Activated CD4-positive, alpha-beta T cell treated with anti-CD3 and anti-CD28 coated beads for 36 hours (primary cell): ENCODE measurements at regions not wholly inside any gene's neighbourhood (a gene's known extent, or its start where the extent isn't known, plus 50 kb on each side); places are given as distances from the start of the nearest gene placed in this dataset.

ENCODE experiments used
- ATAC-seq: fragments of 200-7000 bp; cut with Tn5 transposase; one replicate; pipeline ENCODE4 v1.10.0; 2021; ENCODE audit warnings: mild to moderate bottlenecking, moderate library complexity
- CTCF ChIA-PET: fragments of 350-600 bp; sonication (Branson Sonifier 250); formaldehyde crosslinking; loops from one replicate; lab custom pipeline; 2021; ENCODE audit warnings: antibody characterized with exemption; lab: Charles Lee
- POLR2A ChIA-PET: fragments of 350-600 bp; sonication (Branson Sonifier 250); formaldehyde crosslinking; loops from one replicate; lab custom pipeline; 2021; ENCODE audit warnings: antibody characterized with exemption, inconsistent platforms; lab: Charles Lee
- DNase-seq: peaks from one replicate; pipeline ENCODE4 v3.0.0-alpha.2; 2020
- H3K27ac Mint-ChIP-seq: one replicate; pipeline ENCODE4 v1.8.0; 2021; ENCODE audit warnings: mixed read lengths
- H3K27me3 Mint-ChIP-seq: one replicate; pipeline ENCODE4 v1.8.0; 2021; ENCODE audit warnings: mixed read lengths
- H3K36me3 Mint-ChIP-seq: one replicate; pipeline ENCODE4 v1.8.0; 2021; ENCODE audit warnings: low read depth, mixed read lengths
- H3K4me1 Mint-ChIP-seq: one replicate; pipeline ENCODE4 v1.8.0; 2021; ENCODE audit warnings: mixed read lengths
- H3K4me3 Mint-ChIP-seq: one replicate; pipeline ENCODE4 v1.8.0; 2021; ENCODE audit warnings: mild to moderate bottlenecking, moderate library complexity, mixed read lengths
- H3K9me3 Mint-ChIP-seq: one replicate; pipeline ENCODE4 v1.8.0; 2021; ENCODE audit warnings: low read depth, mixed read lengths
- intact Hi-C, 2 experiments: fragments of 100-400 bp; cut with DNase I in 1 of 2; cut with micrococcal nuclease in 1 of 2; formaldehyde crosslinking; loops; one replicate each; pipeline versions ENCODE4 v1.14.2 to v1.15.1; 2022 to 2024; cut with DNase I, micrococcal nuclease

GRCh38 chr18:52045946-52046675, 293.9 kb upstream of the DCC start:
- H3K36me3 Mint-ChIP-seq: no peaks in the 10 kb centered on the region
- peaks cover 6% of the 10 kb centered on the region for H3K9me3 Mint-ChIP-seq
- ATAC-seq (no peak), DNase-seq (no peak)
- no peak overlapping the region for H3K4me3 Mint-ChIP-seq
- H3K4me1 Mint-ChIP-seq: no peaks in the 10 kb centered on the region
- H3K27ac Mint-ChIP-seq: no peak overlapping the region
- CTCF ChIA-PET: interaction anchor here (0.7 kb wide), 1 partner anchor 11 kb away, joined by 3 read pairs; no protein-coding TSS in a partner anchor
- H3K27me3 Mint-ChIP-seq: no peaks in the 10 kb centered on the region
- POLR2A ChIA-PET: no interaction called here
- intact Hi-C loops: no loop called here

DNA sequence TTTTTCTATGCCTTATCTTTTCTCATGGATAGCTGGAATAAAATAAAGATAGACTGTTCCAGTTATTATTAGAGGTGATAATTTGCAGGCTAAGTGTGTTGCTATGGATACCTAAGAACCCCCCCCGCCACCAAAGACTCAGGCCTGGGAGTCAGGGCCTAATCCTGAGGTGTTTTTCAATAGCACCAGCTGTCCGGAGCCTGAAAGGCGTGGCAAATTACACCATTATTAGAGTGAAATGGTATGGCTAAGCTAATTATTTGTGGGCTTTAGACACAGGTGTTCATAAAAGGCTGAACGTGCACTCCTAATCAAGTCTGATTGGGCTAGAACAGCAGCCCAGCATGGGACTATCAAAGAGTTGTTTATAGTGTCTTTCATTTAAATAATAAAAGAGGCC, 293.2 kb upstream of the DCC start:
- Mint-ChIP-seq H3K4me3 (no peak overlapping the region), H3K9me3 (peaks cover 6% of the 10 kb centered on the region), H3K27me3 (no peaks in the 10 kb centered on the region), H3K27ac (no peak overlapping the region), H3K4me1 (no peaks in the 10 kb centered on the region), H3K36me3 (no peaks in the 10 kb centered on the region)
- no peak for ATAC-seq
- CTCF ChIA-PET: interaction anchor here (0.7 kb wide), 1 partner anchor 10 kb away, joined by 3 read pairs; no protein-coding TSS in a partner anchor
- intact Hi-C loops: no loop called here
- POLR2A ChIA-PET: no interaction called here
- DNase-seq: no peak

DNA sequence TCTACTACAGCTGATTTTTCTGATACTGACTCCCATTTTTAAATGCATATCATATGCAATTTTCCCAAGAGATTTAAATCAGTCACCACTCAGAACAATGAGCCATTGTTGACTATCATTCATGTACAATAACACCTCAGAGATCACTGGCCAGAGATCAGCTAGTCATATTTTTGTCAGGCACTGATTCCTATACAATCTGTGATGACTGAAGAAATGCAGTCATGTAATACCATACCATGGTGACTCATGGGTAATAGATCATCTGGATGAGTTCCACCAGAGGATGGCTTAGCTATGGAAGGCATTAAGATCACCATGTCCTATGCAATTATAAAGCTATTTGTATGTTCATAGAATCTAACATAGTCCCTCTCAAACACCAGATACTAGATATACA, 285.7 kb upstream of the DCC start:
- DNase-seq (no peak), ATAC-seq (no peak)
- intact Hi-C loops: no loop called here
- no peaks in the 10 kb centered on the region for H3K27me3 Mint-ChIP-seq
- no peak overlapping the region for H3K4me3 Mint-ChIP-seq
- POLR2A ChIA-PET: no interaction called here
- H3K9me3 Mint-ChIP-seq: peaks cover 3% of the 10 kb centered on the region
- no peaks in the 10 kb centered on the region for H3K4me1 Mint-ChIP-seq
- no peaks in the 10 kb centered on the region for H3K36me3 Mint-ChIP-seq
- CTCF ChIA-PET: no interaction called here
- H3K27ac Mint-ChIP-seq: no peak overlapping the region

DNA sequence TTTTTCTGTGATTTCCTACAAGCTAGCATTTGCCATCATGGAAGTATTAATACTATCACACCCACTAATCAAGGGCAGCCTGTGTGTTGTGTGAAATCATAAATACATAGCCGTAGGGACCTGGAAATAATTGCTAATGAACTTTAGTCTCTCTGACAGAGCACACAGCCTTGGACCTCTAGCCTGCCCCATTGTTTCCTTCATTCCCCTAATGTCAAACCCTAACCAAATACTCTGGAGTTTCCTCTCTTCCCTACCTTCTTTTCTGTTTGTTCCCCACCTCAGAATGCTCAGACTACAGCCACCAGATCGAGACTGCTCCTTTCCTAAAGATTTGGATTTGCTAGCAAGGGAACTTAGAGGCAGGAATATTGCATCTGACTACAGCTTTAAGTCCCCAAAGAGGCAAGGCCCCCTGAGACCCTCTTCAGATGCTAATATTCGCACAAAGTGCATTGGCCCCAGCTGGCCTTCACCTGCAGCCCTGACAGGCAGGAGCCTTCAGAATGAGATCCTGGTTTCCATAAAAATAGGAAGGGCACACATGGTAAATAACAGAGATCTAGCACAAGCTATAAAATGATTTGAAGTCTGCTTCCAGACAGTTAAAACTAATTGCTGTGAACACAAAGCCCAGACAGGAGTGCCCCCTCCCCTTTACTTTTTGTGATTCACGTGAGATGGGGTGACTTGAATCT, 279.2 kb upstream of the DCC start:
- H3K36me3 Mint-ChIP-seq: no peaks in the 10 kb centered on the region
- no peaks in the 10 kb centered on the region for H3K4me1 Mint-ChIP-seq
- intact Hi-C loops: no loop called here
- H3K27ac Mint-ChIP-seq: no peak overlapping the region
- H3K4me3 Mint-ChIP-seq: no peak overlapping the region
- H3K9me3 Mint-ChIP-seq: peaks cover 4% of the 10 kb centered on the region
- no peak for ATAC-seq
- no peak for DNase-seq
- ChIA-PET CTCF (interaction anchor here (0.7 kb wide), 1 partner anchor 15 kb away, joined by 3 read pairs; no protein-coding TSS in a partner anchor), POLR2A (no interaction called here)
- no peaks in the 10 kb centered on the region for H3K27me3 Mint-ChIP-seq

DNA sequence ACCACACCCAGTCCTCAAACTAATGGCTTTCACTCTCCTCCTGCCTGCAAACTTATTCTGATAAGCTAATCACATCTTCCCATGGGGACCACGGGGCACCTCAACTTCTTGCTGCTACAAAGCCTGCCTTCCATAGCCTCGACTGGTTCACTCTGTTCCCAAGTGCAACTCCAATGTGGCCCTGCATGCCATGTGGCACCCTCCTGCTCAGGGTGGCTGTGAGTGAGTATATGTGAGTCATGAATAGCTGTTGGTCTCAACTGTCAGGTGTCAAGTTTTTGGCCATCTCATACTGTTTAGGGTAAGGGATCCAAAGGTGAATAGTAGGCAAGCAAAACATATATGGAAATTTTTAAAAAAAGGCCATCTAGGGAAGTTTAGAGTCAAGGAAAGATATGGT, 276.1 kb upstream of the DCC start:
- ATAC-seq (no peak), DNase-seq (no peak)
- H3K4me3 Mint-ChIP-seq: no peak overlapping the region
- no peaks in the 10 kb centered on the region for H3K4me1 Mint-ChIP-seq
- intact Hi-C loops: no loop called here
- H3K9me3 Mint-ChIP-seq: peaks cover 15% of the 10 kb centered on the region
- no peaks in the 10 kb centered on the region for H3K27me3 Mint-ChIP-seq
- H3K36me3 Mint-ChIP-seq: no peaks in the 10 kb centered on the region
- H3K27ac Mint-ChIP-seq: no peak overlapping the region
- POLR2A ChIA-PET: no interaction called here
- CTCF ChIA-PET: no interaction called here

- Mint-ChIP-seq H3K27ac (no peak overlapping the region), H3K9me3 (peaks cover 25% of the 10 kb centered on the region), H3K36me3 (no peaks in the 10 kb centered on the region), H3K4me1 (no peaks in the 10 kb centered on the region), H3K4me3 (no peak overlapping the region), H3K27me3 (no peaks in the 10 kb centered on the region)
- DNase-seq (no peak), ATAC-seq (no peak)
- POLR2A ChIA-PET: no interaction called here
- intact Hi-C loops: no loop called here
- CTCF ChIA-PET: no interaction called here
Measured at GRCh38 chr18:52069201-52069600, 270.8 kb upstream of the DCC start.

GRCh38 chr18:52070291-52070756, 269.7 kb upstream of the DCC start:
- H3K4me3 Mint-ChIP-seq: no peak overlapping the region
- POLR2A ChIA-PET: no interaction called here
- H3K27me3 Mint-ChIP-seq: no peaks in the 10 kb centered on the region
- no peaks in the 10 kb centered on the region for H3K4me1 Mint-ChIP-seq
- ATAC-seq (no peak), DNase-seq (no peak)
- no peak overlapping the region for H3K27ac Mint-ChIP-seq
- H3K9me3 Mint-ChIP-seq: peaks cover 25% of the 10 kb centered on the region
- intact Hi-C loops: no loop called here
- CTCF ChIA-PET: no interaction called here
- no peaks in the 10 kb centered on the region for H3K36me3 Mint-ChIP-seq

DNA sequence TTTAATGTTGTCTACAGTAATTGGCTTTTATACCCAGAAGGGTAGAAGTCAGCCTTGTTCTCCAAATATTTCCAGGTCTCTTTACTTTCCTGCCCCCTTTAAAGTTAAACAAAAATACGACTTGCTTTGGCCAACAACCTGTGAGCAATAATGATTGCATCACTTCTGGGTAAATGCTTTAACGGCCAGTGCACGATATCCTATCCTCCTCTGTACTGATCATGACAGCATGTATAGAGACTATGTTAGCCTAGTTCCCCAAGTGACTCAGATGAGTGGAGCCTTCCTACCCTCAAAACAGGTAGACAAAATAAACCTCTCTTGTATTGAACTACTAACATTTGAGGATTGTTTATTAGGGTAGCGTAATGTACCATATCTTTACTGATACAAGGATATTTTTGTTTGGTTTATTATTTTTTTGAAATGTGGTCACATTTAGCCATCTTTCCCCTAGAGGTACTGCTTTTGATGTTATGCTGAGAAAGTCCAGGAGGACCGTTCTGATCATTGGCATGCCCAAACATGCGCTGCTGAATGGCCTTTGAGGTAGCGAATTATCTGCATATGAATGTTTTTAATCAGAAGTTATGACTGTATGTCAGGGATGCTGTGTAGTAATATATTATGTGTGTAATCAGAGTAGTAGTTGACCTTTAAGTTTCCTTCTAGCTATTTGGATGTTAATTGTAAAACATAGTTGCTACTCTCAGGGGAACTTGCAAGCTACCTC, 262.6 kb upstream of the DCC start:
- Mint-ChIP-seq H3K36me3 (no peaks in the 10 kb centered on the region), H3K4me3 (no peak overlapping the region), H3K9me3 (peaks cover 6% of the 10 kb centered on the region), H3K4me1 (no peaks in the 10 kb centered on the region), H3K27me3 (no peaks in the 10 kb centered on the region), H3K27ac (no peak overlapping the region)
- ChIA-PET CTCF (interaction anchor here (1.3 kb wide), 1 partner anchor 9 kb away, joined by 3 read pairs; no protein-coding TSS in a partner anchor), POLR2A (no interaction called here)
- ATAC-seq (no peak), DNase-seq (no peak)
- intact Hi-C loops: no loop called here

DNA sequence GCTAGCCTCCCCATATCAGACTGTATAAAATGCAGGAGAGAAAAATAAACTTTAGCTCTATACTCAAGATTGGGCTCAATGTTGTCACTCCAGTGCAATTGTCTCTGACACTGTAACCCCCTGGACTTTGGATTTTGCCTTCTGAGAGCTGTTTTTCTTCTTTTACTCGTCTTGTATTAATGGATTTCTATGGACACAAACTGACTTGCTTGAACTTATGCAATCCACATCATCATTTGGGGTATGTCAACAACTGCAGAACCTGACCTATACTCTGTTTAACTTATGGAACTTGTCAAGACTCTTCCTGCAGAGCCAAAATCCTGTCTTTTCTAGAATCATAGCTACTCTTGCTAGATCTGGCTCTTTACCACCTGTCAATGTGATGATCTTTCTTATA, 257.8 kb upstream of the DCC start:
- intact Hi-C loops: no loop called here
- no peaks in the 10 kb centered on the region for H3K36me3 Mint-ChIP-seq
- H3K9me3 Mint-ChIP-seq: peaks cover 1% of the 10 kb centered on the region
- no peaks in the 10 kb centered on the region for H3K27me3 Mint-ChIP-seq
- DNase-seq (no peak), ATAC-seq (no peak)
- no peaks in the 10 kb centered on the region for H3K4me1 Mint-ChIP-seq
- H3K27ac Mint-ChIP-seq: no peak overlapping the region
- no peak overlapping the region for H3K4me3 Mint-ChIP-seq
- POLR2A ChIA-PET: no interaction called here
- CTCF ChIA-PET: no interaction called here

GRCh38 chr18:52087140-52087539, 252.9 kb upstream of the DCC start:
- Mint-ChIP-seq H3K4me1 (no peaks in the 10 kb centered on the region), H3K27ac (no peak overlapping the region), H3K9me3 (no peaks in the 10 kb centered on the region), H3K27me3 (no peaks in the 10 kb centered on the region), H3K36me3 (no peaks in the 10 kb centered on the region), H3K4me3 (no peak overlapping the region)
- no peak for DNase-seq
- no peak for ATAC-seq
- intact Hi-C loops: no loop called here
- ChIA-PET POLR2A (no interaction called here), CTCF (interaction anchor here (0.9 kb wide), 1 partner anchor 9 kb away, joined by 3 read pairs; no protein-coding TSS in a partner anchor)

DNA sequence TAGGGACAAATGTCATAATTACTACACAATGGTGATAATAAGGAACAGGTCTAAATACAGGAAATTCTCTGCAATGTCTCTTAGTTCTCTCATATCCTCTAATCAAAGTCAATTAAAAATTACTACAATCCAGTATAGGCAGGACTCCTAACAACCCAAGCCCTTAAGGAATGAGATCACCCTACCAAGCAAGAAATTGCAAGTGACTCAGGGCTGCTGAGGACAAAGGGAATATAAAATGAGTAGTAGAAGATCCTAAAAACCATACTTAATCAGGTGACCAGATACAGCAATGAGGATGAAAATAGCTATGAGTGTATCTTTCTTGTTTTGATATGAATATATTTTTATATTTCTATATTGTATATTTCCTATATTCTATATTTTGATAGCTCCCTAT, 250.0 kb upstream of the DCC start:
- Mint-ChIP-seq H3K36me3 (no peaks in the 10 kb centered on the region), H3K4me3 (no peak overlapping the region), H3K27ac (no peak overlapping the region), H3K27me3 (no peaks in the 10 kb centered on the region), H3K4me1 (no peaks in the 10 kb centered on the region), H3K9me3 (peaks cover 2% of the 10 kb centered on the region)
- ChIA-PET CTCF (no interaction called here), POLR2A (no interaction called here)
- intact Hi-C loops: no loop called here
- ATAC-seq: no peak
- DNase-seq: no peak
